ENCODE measurements at regions not wholly inside any gene's neighbourhood (a gene's known extent, or its start where the extent isn't known, plus 50 kb on each side); places are given as distances from the start of the nearest gene placed in this dataset.

- TF ChIP-seq CTCF (IDR thresholded peaks at IDR 0.05 in 2 of 3, conservative IDR thresholded peaks at IDR 0.05 in 1 of 3; ENCODE audit: borderline replicate concordance in 1 of 3, insufficient read depth in 1 of 3, low read depth in 2 of 3, low read length in 2 of 3) (no peak), CEBPB (IDR thresholded peaks at IDR 0.05; ENCODE audit: low read depth) (no peak), EZH2 (IDR thresholded peaks at IDR 0.05) (no peak)
Observed at GRCh38 chr1:18557621-18558465, 72.8 kb upstream of the PAX7 start.

Measured in HCT116 (cell line).